Mucosa of descending colon (tissue), 3 donors: ENCODE measurements at regions not wholly inside any gene's neighbourhood (a gene's known extent, or its start where the extent isn't known, plus 50 kb on each side); places are given as distances from the start of the nearest gene placed in this dataset.

ENCODE experiments used
- ATAC-seq: fragments of 200-7000 bp; cut with Tn5 transposase; one replicate; pipeline ENCODE4 v1.9.1; 2020; ENCODE audit warnings: mild to moderate bottlenecking, moderate library complexity
- DNase-seq, 3 donors: peaks; one replicate each; pipeline ENCODE4 v3.0.0-alpha.2; 2020
- H3K36me3 ChIP-seq: fragments of 200-600 bp; one replicate; pipeline ENCODE4 v1.8.0; 2021; ENCODE audit warnings: low read depth, mild to moderate bottlenecking
- H3K4me1 ChIP-seq: fragments of 200-600 bp; one replicate; pipeline ENCODE4 v1.8.0; 2021; ENCODE audit warnings: low read depth, mild to moderate bottlenecking
- H3K4me3 ChIP-seq: fragments of 200-600 bp; one replicate; pipeline ENCODE4 v1.8.0; 2021; ENCODE audit warnings: mild to moderate bottlenecking
- H3K9me3 ChIP-seq: fragments of 200-600 bp; one replicate; pipeline ENCODE4 v1.8.0; 2021; ENCODE audit warnings: mild to moderate bottlenecking
- intact Hi-C, 2 donors: fragments of 100-400 bp; cut with DNase I in 1 of 2; cut with micrococcal nuclease in 1 of 2; formaldehyde crosslinking; loops; one replicate each; pipeline versions ENCODE4 v1.11.0 to v1.11.1; 2022; cut with DNase I, micrococcal nuclease
- TF ChIP-seq, protein P1 (sequence below): fragments of 200-600 bp; IDR thresholded peaks from one replicate; pipeline ENCODE4 v1.8.0; 2022; ENCODE audit warnings: antibody characterized with exemption, mild to moderate bottlenecking
- donor health status: DM: no; HTN: no; CAD: no; lungs with moderate emphysema.
- donor health status: DM: no; HTN: no; CAD: no.
- donor health status: DM: no; HTN: yes; CAD: no.

DNA sequence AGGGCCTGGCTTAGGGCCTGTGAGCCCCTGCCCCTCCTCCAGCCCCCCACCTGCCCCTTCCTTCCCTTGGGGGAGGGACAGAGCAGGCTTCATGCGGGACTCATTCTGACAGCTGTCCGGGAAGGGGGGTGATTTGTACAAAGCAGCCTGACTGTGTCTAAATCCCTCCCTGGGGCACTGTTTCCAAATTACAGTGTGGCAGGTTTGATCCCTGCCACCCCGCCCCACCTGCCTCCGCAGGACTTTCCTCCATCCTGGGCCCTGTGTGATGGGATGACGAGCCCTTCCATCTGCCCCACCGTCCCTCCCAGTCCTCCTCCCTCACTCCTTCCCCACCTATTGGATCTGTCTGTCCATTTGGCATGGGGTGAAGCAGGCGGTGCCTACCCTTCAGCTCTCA lies 363.9 kb downstream of the BCL11B start:
- Histone ChIP-seq H3K4me3 (no peak overlapping the region), H3K36me3 (no peaks in the 10 kb centered on the region), H3K4me1 (no peaks in the 10 kb centered on the region), H3K9me3 (no peaks in the 10 kb centered on the region)
- intact Hi-C loops = no loop called here
- no peak for DNase-seq
- TF ChIP-seq, protein P1, sequence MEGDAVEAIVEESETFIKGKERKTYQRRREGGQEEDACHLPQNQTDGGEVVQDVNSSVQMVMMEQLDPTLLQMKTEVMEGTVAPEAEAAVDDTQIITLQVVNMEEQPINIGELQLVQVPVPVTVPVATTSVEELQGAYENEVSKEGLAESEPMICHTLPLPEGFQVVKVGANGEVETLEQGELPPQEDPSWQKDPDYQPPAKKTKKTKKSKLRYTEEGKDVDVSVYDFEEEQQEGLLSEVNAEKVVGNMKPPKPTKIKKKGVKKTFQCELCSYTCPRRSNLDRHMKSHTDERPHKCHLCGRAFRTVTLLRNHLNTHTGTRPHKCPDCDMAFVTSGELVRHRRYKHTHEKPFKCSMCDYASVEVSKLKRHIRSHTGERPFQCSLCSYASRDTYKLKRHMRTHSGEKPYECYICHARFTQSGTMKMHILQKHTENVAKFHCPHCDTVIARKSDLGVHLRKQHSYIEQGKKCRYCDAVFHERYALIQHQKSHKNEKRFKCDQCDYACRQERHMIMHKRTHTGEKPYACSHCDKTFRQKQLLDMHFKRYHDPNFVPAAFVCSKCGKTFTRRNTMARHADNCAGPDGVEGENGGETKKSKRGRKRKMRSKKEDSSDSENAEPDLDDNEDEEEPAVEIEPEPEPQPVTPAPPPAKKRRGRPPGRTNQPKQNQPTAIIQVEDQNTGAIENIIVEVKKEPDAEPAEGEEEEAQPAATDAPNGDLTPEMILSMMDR = no peak
- ATAC-seq = no peak

DNA sequence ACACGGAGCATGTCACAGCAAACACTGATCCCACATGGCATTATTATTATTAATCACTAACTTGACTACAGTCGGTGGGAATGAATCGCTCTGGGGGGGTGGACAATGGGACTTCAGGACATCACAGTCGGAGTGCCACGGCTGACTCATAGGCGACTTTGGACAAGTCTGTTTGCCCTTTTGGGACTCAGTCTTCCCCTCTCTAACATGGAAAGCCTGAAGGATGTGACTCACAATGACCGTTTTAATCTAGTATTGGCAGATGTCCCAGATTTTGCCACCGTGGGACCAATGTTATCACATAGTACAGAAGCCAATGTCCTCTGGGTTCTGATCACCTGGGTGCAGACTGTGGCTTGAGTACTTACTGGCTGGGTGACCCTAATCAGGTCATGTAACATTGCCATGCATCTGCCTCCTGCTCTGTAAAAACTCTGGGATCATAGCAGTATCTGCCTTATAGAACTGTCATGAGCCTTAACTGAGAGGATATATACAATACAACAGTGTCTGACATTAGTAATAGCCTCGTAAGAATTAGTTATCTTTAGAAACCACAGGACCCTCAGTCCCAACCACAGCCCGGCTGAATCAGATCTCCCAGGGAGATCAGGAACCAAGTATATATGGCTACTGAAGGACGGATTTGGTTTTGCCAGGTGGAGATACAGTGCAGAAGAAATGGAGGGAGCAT lies 362.6 kb downstream of the BCL11B start:
- H3K4me1 ChIP-seq = no peaks in the 10 kb centered on the region
- TF ChIP-seq, protein P1 = no peak
- DNase-seq (no peak), ATAC-seq (peak; percentile 22)
- no peaks in the 10 kb centered on the region for H3K9me3 ChIP-seq
- no peaks in the 10 kb centered on the region for H3K36me3 ChIP-seq
- intact Hi-C loops = no loop called here
- H3K4me3 ChIP-seq = no peak overlapping the region

DNA sequence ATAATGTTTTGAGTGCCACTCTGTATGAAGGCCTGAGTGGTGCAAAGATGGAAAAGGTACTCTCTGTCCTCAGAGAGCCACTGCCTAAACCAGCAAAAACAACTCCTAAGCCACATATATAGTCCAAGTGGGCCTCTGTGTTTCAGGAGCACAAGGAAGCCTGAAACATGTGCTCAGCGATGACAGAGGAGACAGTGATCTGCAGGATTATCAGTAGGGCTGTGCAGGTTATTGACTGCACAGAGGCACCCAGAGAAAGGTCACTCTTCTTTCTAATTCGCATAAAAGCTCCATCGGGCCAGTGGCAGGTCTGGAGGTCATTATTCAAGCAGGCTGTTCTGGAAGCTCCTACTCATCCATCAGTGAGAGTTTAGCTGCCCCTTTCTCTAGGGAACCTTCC lies 361.9 kb downstream of the BCL11B start:
- Histone ChIP-seq H3K36me3 (no peaks in the 10 kb centered on the region), H3K9me3 (no peaks in the 10 kb centered on the region), H3K4me1 (no peaks in the 10 kb centered on the region), H3K4me3 (no peak overlapping the region)
- ATAC-seq = no peak
- DNase-seq = no peak
- TF ChIP-seq, protein P1 = no peak
- intact Hi-C loops = no loop called here

DNA sequence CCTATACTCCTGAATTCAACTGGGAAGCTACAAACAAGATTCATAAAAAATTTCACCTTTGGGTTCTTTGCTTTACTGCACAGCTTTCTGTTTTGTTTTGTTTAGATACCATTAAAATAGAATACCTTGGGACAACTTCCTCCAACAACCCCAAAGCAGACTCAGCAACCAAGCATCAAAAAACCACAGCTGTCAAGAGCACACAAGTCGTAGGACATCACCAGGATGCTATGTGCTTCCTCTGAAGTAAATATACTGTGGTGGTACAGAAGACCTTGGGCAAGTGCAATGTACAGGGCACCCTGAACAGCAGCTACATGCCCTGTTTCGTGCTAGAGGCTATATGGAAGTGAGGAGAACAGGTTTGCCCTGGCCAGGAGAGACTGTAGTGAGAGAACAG lies 359.3 kb downstream of the BCL11B start:
- H3K36me3 ChIP-seq = no peaks in the 10 kb centered on the region
- no peak overlapping the region for H3K4me3 ChIP-seq
- H3K4me1 ChIP-seq = peaks cover 12% of the 10 kb centered on the region
- ATAC-seq (peak; percentile 56), DNase-seq (no peak)
- TF ChIP-seq, protein P1 = no peak
- intact Hi-C loops = no loop called here
- H3K9me3 ChIP-seq = no peaks in the 10 kb centered on the region

DNA sequence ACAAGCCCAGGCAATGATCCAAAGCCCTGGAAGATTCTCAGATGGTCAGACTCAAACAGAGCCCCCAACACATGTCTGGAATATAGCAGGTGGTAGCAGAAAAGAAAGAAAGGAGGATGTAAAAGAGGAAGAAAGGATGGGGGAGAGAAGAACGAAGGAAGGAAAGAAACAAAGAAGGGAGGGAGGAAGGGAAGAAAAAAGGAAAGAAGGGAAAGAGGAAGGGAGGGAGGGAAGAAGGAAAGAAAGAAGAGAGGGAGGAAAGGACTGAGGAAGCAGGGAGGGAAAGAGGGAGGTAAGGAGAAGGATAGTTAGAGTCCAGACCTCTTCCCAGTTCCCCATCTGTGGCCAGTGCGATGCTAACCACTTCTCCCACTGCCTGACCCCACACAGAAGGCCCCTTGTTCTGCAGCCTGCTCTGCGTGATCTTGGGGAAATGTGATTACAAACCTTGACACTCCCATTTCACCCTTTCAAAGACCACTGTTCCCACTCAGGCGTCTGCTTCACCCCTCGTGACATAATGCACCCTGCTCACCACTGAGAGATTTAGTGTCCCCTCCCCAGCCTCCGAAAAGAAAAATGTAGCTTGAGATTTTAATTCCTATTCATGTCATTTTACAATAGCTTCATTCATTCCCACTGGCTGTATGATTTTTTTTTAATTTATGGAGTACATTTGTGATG lies 357.9 kb downstream of the BCL11B start:
- TF ChIP-seq, protein P1 = no peak
- DNase-seq = no peak
- no peaks in the 10 kb centered on the region for H3K9me3 ChIP-seq
- intact Hi-C loops = loop anchor here in 1 of 2 donors (2.0 kb wide), 1 partner anchor 15 kb away; no protein-coding TSS in a partner anchor
- peaks cover 12% of the 10 kb centered on the region for H3K4me1 ChIP-seq
- ATAC-seq = no peak
- H3K36me3 ChIP-seq = no peaks in the 10 kb centered on the region
- no peak overlapping the region for H3K4me3 ChIP-seq
